ENCODE measurements at regions not wholly inside any gene's neighbourhood (a gene's known extent, or its start where the extent isn't known, plus 50 kb on each side); places are given as distances from the start of the nearest gene placed in this dataset.

DNA sequence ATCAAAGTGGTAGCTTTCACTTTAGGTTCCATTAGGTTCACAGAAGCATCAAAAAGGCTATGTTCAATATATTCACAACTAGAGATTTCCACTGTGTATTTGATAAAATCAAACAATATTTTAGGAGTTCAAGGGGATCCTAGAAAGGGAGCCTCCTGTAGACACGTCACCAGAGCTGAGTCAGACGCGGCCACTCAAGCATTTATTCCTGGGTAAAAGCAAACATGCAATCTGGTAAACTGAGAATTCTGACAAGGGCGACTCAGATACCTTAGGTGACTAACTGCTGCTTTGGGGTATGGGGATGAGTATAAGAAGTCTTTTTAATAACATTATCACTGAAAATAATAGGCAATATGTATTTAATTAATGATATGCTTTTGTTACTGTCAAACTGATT is 118.7 kb upstream of the HMGN3 start:
- no peaks in the 10 kb centered on the region for H3K4me1 ChIP-seq (ENCODE audit: insufficient read depth, low read length)
- H3K79me2 ChIP-seq (ENCODE audit: insufficient read depth, low read length) = no peaks in the 10 kb centered on the region
- H3K36me3 ChIP-seq (ENCODE audit: insufficient read depth, low read length) = no peaks in the 10 kb centered on the region
- no peak overlapping the region for H3K4me3 ChIP-seq (ENCODE audit: insufficient read depth, low read length)
- TF ChIP-seq, protein P1, sequence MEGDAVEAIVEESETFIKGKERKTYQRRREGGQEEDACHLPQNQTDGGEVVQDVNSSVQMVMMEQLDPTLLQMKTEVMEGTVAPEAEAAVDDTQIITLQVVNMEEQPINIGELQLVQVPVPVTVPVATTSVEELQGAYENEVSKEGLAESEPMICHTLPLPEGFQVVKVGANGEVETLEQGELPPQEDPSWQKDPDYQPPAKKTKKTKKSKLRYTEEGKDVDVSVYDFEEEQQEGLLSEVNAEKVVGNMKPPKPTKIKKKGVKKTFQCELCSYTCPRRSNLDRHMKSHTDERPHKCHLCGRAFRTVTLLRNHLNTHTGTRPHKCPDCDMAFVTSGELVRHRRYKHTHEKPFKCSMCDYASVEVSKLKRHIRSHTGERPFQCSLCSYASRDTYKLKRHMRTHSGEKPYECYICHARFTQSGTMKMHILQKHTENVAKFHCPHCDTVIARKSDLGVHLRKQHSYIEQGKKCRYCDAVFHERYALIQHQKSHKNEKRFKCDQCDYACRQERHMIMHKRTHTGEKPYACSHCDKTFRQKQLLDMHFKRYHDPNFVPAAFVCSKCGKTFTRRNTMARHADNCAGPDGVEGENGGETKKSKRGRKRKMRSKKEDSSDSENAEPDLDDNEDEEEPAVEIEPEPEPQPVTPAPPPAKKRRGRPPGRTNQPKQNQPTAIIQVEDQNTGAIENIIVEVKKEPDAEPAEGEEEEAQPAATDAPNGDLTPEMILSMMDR (IDR thresholded peaks at IDR 0.05; ENCODE audit: extremely low read depth, low read depth, low read length) = no peak
- no peak overlapping the region for H3K27ac ChIP-seq (ENCODE audit: low read depth, low read length)
- no peaks in the 10 kb centered on the region for H3K9me3 ChIP-seq (ENCODE audit: low read depth, low read length)
- no peak for DNase-seq (ENCODE audit: insufficient read length, low spot score, missing footprints)
- no peak overlapping the region for H2AFZ ChIP-seq (ENCODE audit: low read length)
- no peaks in the 10 kb centered on the region for H3K27me3 ChIP-seq (ENCODE audit: insufficient read depth, low read length)
- no peak overlapping the region for H3K4me2 ChIP-seq (ENCODE audit: insufficient read depth, low read length)
- H4K20me1 ChIP-seq (ENCODE audit: insufficient read depth, low read length) = no peaks in the 10 kb centered on the region

DNA sequence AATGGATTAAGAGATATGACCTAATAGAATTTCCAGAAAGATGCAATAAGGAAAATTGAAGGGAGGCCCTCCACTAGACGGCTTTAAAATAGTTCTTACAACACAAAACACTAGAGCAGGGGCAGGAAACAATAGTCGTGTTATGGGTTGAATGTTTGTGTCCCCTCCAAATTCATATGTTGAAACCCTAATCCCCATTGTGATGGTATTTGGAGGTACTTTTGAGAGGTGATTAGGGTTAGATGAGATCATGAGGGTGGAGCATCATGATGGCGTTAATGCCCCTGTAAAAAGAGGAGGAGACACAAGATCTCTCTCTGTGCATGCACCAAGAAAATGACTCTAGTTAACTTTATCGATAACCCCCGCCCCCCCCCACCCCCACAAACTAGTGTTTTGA is 104.0 kb upstream of the HMGN3 start:
- TF ChIP-seq, protein P1 (IDR thresholded peaks at IDR 0.05; ENCODE audit: extremely low read depth, low read depth, low read length) = no peak
- Histone ChIP-seq H3K27ac (ENCODE audit: low read depth, low read length) (no peak overlapping the region), H3K4me1 (ENCODE audit: insufficient read depth, low read length) (no peaks in the 10 kb centered on the region), H2AFZ (ENCODE audit: low read length) (no peak overlapping the region), H4K20me1 (ENCODE audit: insufficient read depth, low read length) (no peaks in the 10 kb centered on the region), H3K36me3 (ENCODE audit: insufficient read depth, low read length) (no peaks in the 10 kb centered on the region), H3K27me3 (ENCODE audit: insufficient read depth, low read length) (no peaks in the 10 kb centered on the region), H3K4me2 (ENCODE audit: insufficient read depth, low read length) (no peak overlapping the region), H3K9me3 (ENCODE audit: low read depth, low read length) (no peaks in the 10 kb centered on the region), H3K4me3 (ENCODE audit: insufficient read depth, low read length) (no peak overlapping the region), H3K79me2 (ENCODE audit: insufficient read depth, low read length) (no peaks in the 10 kb centered on the region)
- DNase-seq (ENCODE audit: insufficient read length, low spot score, missing footprints) = no peak

DNA sequence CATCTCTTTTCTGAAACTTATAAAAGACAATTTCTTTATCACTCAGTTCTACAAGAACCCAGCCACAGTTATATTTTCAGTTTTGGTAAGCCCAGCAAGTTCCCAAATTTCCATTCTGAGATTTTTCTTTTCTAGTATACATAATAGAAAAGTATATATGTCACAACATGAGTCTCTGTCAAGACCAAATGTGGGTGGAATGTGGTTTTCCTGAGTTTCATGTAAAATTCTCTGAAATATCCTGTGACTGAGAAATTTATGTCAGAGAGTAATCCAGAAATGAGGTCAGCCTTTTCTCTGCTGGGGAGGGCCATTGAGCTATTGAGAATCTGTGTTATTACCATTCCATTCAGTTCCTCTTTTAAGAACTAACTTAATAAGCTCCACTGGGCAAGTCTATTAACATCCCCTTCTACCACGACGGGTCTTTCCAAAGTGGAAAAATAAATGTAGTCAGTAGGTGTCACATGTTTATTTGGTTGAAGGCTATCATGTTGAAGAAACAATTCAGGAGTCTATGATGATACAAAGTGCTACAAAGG is 100.7 kb upstream of the HMGN3 start:
- TF ChIP-seq, protein P1 (IDR thresholded peaks at IDR 0.05; ENCODE audit: extremely low read depth, low read depth, low read length) = no peak
- no peaks in the 10 kb centered on the region for H3K27me3 ChIP-seq (ENCODE audit: insufficient read depth, low read length)
- H4K20me1 ChIP-seq (ENCODE audit: insufficient read depth, low read length) = no peaks in the 10 kb centered on the region
- no peaks in the 10 kb centered on the region for H3K9me3 ChIP-seq (ENCODE audit: low read depth, low read length)
- H3K4me1 ChIP-seq (ENCODE audit: insufficient read depth, low read length) = no peaks in the 10 kb centered on the region
- no peaks in the 10 kb centered on the region for H3K79me2 ChIP-seq (ENCODE audit: insufficient read depth, low read length)
- no peak overlapping the region for H3K27ac ChIP-seq (ENCODE audit: low read depth, low read length)
- DNase-seq (ENCODE audit: insufficient read length, low spot score, missing footprints) = no peak
- no peak overlapping the region for H3K4me2 ChIP-seq (ENCODE audit: insufficient read depth, low read length)
- H3K4me3 ChIP-seq (ENCODE audit: insufficient read depth, low read length) = no peak overlapping the region
- H3K36me3 ChIP-seq (ENCODE audit: insufficient read depth, low read length) = no peaks in the 10 kb centered on the region
- no peak overlapping the region for H2AFZ ChIP-seq (ENCODE audit: low read length)

DNA sequence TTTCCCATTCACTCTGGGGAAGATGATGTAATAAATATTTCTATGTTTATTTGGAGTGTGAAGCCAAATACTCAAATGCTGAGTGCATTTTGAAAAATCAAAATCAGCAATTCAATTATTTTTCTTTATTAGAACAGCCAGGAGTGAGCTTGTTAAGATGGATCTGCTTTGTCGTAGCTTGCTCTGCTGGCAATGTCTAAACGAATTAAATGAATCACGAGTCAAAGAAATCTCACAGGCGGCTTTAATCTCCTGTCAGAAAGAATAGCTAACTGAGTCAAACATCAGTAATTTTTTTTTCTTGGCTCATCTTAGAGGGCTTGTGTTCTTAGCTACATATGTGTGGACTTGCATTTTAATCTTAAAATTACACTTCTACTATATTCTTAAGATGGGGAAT is 100.2 kb upstream of the HMGN3 start:
- Histone ChIP-seq H3K4me3 (ENCODE audit: insufficient read depth, low read length) (no peak overlapping the region), H3K27ac (ENCODE audit: low read depth, low read length) (no peak overlapping the region), H3K36me3 (ENCODE audit: insufficient read depth, low read length) (no peaks in the 10 kb centered on the region), H3K4me1 (ENCODE audit: insufficient read depth, low read length) (no peaks in the 10 kb centered on the region), H3K27me3 (ENCODE audit: insufficient read depth, low read length) (no peaks in the 10 kb centered on the region), H3K9me3 (ENCODE audit: low read depth, low read length) (no peaks in the 10 kb centered on the region), H4K20me1 (ENCODE audit: insufficient read depth, low read length) (no peaks in the 10 kb centered on the region), H3K79me2 (ENCODE audit: insufficient read depth, low read length) (no peaks in the 10 kb centered on the region), H3K4me2 (ENCODE audit: insufficient read depth, low read length) (no peak overlapping the region), H2AFZ (ENCODE audit: low read length) (no peak overlapping the region)
- DNase-seq (ENCODE audit: insufficient read length, low spot score, missing footprints) = no peak
- TF ChIP-seq, protein P1 (IDR thresholded peaks at IDR 0.05; ENCODE audit: extremely low read depth, low read depth, low read length) = no peak

Measured in osteoblast (primary cell).